RPMI8226 (cell line): ENCODE measurements at regions not wholly inside any gene's neighbourhood (a gene's known extent, or its start where the extent isn't known, plus 50 kb on each side); places are given as distances from the start of the nearest gene placed in this dataset.
A peak's percentile ranks its signal among the peaks of the same experiment; 100 is the strongest.

ENCODE experiments used
- DNase-seq: peaks from one replicate; pipeline ENCODE4 v3.0.0-alpha.2; 2015

DNA sequence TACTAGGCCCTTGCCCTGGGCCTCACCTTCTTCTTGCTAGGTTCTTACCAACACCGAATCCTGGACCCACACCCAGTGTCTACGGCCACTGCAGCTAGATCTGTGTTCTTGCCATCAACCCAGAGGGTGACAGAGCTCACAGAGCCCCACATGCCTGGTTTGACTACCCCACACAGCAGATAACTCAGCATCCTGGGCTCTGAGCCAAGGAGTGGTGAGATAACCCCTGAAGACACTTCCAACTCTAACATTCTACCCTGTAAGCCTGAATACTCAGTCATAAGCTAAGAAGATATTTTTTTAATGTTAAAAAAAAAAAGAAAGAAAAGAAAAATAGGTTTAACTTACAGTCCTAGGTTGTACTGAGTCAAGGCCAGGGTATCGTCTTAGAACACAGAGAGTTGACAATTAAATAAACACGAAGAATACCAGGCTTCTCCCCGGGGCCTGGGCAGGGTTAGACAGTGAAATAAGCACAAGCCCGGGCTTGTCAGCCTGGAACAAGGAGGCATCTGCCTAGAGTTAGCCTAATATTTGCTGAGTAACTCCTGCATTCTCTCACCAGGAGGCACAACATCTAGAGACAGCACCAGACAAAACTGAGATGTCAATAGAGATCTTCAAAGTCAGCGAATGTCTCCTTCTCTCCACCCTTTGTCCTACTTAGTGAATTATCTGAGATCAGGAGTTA is 556.5 kb upstream of the LRRN3 start:
- peak; percentile 71 for DNase-seq

DNA sequence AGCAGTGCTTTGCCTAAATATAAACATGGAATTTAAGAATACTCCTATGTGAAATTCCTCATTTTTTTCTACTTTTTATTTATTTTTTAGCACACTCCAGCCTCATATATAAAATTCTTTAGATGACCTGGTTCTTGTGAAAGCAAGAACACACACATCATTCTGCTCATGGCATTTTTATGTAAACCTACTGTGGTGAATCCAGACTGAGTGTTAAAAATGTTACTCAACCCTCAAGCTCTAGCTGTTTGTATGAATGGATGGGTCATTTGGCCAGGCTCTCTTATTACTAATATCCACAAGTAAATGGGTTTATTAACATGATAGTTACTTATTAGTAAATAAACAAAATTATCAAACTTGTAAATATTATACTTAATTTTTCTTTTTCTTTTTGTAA is 551.7 kb upstream of the LRRN3 start:
- no peak for DNase-seq

GRCh38 chr7:110541962-110542361 is 549.0 kb upstream of the LRRN3 start:
- no peak for DNase-seq

DNA sequence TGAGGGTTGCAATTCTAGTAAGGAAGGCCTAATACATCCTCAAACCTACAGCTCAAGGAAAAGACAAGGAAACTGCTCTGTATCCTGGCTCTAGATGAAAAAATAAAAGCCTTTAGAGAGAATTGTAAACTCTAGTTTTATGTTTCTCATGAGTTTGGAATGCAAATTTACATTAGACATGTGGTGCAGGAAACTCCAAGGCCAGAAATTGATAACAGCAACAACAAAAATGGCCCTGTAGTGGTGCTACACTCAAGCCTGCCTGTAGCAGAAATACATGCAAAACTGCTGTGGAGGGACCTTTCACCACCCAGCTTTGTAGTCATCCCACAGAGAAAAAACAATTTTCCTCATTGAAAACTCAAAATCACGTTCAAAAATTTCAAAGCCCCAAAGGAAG is 546.7 kb upstream of the LRRN3 start:
- no peak for DNase-seq

DNA sequence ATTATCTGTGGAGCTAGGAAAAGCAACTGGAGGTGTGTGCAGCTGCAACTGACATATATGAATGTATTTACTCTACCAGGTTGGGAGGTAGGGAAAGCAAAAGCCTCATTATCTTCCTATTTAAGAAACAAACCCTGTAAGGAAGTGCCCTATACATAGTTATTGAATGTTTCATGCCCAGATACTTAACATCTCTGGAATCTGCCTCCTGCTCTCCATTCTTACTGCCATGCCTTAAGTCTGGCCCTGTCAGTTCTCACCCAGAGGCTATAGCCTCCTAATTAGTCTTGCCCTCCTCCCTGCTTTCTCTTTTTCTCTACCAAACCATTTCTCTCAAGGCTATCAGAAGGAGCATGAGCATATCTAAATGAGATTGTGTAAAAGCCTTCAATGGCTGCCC is 542.6 kb upstream of the LRRN3 start:
- DNase-seq = no peak

DNA sequence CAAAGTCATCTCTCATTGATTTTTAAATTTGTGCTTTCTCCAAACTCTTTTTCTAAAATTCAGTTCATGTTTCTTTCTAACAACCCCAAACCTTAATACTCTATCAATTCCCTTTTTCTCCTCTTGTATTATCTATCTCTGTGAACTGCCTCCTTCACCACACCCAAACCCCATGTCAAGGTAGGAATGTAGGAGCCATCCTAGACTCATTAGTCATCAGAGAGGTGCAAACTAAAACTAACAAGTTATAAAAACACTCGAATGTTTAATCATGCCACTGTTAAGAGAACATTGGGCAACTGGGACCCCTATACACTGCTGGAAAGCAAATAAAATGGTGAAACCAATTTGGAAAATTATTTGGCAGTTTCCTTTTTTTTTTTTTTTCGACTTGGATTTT is 533.8 kb upstream of the LRRN3 start:
- DNase-seq = no peak

- peak; percentile 76 for DNase-seq
These were observed 527.6 kb upstream of the LRRN3 start for GRCh38 chr7:110563286-110563685.

DNA sequence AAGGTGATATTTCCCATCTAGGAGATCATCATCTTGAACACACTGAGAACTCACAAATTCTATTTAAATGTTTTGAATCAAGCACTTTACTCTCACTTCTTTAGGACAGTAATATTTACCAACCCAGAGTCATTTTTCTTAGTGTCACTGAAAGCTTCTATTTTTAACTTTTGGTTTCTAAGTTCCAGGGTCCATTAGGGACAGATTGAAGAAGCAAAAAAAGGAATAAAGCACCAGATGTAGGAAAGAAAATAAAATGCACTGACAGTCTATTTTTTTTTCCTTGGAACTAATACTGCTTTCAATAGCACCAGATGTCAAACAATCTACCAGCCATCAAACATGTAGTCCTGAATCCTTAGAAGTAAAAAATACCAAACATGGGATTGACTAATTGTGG is 526.7 kb upstream of the LRRN3 start:
- no peak for DNase-seq

DNA sequence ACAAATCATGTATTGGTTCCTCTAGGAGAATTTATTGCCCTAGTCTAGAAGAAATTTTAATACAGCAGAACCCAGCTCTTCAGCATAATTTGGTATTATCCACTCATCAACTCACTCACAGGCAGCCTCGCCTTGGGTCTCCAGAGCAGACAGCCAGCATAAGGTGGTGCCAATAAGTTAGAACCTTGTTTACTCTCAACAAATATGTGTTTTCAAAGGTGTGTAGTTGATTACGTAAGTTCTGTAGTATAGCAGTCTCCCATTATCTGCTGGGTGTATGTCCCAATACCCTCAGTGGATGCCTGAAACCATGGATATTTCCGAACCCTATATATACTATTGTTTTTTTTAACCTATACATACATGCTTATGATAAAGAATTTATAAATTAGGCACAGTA is 522.5 kb upstream of the LRRN3 start:
- no peak for DNase-seq

GRCh38 chr7:110568932-110569331 is 522.0 kb upstream of the LRRN3 start:
- DNase-seq = no peak

DNA sequence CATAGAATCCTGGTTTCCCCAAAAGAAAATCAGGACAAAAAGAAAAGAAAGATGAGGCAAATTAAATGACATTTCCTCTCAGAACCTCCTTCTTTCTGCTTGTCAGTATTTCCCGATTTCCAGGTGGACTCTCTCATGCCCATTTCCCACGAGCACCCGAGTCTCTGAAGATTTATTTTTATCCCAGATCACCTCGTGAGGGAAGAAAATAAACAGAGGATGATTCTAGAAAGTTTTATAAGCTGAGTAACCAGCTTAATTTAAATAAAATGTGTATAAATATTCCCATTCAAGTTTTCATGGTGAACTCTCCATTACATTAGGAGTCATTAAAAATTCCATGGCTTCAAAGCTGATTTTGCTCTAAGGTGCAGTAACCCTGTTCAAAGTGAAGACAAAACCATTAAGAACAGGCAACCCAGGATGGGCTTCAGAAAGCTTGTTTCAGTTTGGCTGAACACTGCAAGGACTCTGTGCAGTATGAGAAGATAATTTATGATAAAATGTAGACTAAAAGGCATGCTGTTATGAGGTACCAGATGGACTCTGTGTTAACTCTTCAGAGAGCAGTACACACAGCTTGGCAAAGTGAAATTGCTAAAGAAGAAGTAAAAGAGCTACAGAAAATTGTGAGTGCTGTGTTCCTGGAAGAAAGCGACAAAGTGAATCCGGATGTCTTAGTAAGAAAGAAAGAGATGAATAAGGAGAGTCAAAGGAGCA is 521.3 kb upstream of the LRRN3 start:
- DNase-seq = no peak

- DNase-seq = peak; percentile 39
These were observed 516.9 kb upstream of the LRRN3 start for GRCh38 chr7:110573862-110574528.

DNA sequence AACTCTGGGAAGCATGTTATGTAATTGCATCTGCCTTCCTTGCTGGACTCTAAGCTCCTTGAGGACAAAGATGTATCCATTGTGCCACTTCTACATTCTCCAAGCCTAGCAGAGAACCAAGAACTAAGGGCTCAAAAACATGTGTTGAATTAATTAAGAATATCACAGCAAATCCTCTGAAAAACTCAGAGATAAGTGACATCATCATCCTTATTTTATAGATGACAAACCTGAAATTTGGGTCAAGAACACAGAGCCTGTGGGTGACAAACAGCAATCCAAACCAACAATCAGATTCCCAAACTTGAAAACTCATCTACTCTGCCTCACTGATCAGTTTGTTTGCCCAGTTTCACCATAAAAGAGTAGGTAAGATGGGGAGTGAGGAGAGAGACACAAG is 503.6 kb upstream of the LRRN3 start:
- no peak for DNase-seq

- DNase-seq = no peak
These were observed 500.5 kb upstream of the LRRN3 start for GRCh38 chr7:110590415-110590814.

DNA sequence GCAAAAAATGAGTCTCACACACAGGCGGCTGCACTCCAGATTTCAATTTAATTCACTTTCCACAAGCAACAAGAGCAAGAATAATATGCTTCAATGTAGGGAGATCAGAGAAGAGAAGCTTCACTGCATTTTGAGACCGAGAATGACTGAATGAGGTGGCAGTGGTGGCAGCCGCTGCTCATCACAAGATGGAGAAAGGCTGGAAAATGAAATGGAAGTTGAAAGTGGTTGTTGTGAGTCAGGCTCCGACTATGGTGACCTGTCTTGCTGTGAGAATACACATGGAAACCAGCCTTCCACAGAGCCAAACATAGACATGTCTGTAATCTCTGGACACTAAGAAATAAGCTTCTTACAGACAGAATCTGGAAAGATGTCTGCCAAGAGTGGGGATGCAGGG is 499.6 kb upstream of the LRRN3 start:
- DNase-seq = no peak

- DNase-seq = no peak
These were observed 498.4 kb upstream of the LRRN3 start for GRCh38 chr7:110592557-110592956.

GRCh38 chr7:110593355-110593754 is 497.6 kb upstream of the LRRN3 start:
- no peak for DNase-seq

- no peak for DNase-seq
These were observed 495.2 kb upstream of the LRRN3 start for GRCh38 chr7:110595694-110596093.

- no peak for DNase-seq
These were observed 490.0 kb upstream of the LRRN3 start for GRCh38 chr7:110600956-110601355.

DNA sequence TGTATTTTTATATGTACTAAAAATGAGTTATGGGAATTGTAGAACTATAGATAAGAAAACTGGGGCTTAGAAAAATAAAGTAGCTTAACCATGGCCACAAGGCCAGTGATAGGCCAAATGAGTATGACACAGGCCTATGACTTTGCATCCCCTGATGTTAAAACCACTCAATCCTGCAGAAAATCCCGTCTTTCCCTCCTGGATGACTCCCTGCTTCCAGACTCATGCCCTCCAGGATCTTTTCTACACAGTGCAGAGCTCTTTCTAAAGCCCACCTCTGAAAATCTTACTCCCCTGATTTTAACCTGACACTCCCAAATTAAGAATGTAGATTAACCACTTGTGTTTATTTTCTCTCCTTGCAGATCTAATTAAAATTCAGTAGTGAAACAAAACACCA is 489.2 kb upstream of the LRRN3 start:
- no peak for DNase-seq

GRCh38 chr7:110604206-110604605 is 486.7 kb upstream of the LRRN3 start:
- no peak for DNase-seq

- no peak for DNase-seq
These were observed 486.0 kb upstream of the LRRN3 start for GRCh38 chr7:110604885-110605284.

DNA sequence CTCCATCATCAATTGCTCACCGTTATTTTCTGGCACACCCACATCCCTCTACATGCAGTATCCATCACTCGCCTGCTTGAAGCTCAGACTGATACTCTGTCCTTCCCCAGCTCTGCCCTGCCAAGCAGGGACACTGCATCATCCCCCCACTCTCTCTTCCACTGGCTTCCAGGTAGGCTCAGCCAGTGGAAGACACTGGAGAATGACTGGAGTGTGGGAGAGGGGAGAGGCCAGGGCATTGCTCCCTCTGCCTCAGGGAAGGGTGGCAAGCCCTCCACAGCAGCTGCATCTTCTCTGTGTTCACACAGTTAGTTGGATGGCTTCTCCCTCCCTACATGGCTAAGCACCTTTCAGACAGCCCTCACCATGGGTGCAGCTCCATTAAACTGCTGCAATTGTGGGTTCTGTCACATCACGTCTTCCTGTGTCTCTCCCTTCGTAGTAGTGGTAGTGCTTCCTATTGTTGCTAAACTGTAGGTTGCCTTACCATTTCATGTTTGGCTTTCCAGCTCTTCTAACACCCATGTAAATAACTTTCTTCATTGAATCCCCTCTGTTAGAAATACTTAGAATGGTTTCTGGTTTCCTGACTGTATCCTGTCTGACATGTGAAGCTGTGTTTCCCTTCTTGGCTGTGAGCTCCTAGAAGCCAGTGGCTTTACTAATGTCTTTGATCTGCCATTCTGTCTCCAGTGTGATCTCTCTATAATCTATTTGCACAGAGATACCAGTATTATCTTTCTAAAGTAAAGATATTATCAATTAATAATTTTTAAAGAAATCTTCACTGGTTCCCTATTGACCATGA is 483.7 kb upstream of the LRRN3 start:
- DNase-seq = no peak
